IMR-90 (cell line): ENCODE measurements at regions not wholly inside any gene's neighbourhood (a gene's known extent, or its start where the extent isn't known, plus 50 kb on each side); places are given as distances from the start of the nearest gene placed in this dataset.

Experiments
- ATAC-seq: fragments of 200-7000 bp; cut with Tn5 transposase; 2 replicates; pipeline ENCODE4 v1.9.1; 2020; ENCODE audit warnings: low read depth, mild to moderate bottlenecking, moderate library complexity
- BruUV-seq: library from RNA; stranded (reverse); fragments of 400-500 nt; replicated peaks from 2 replicates; lab custom pipeline; 2021; lab: Mats Ljungman, UMichigan
- CTCF ChIA-PET: fragments of 300-600 bp; formaldehyde crosslinking; extraction: SDS; loops from one replicate; lab custom pipeline; 2021; ENCODE audit warnings: antibody characterized with exemption; lab: Yijun Ruan, JAX
- POLR2A ChIA-PET: fragments of 300-600 bp; sonication (Branson Sonifier 250); formaldehyde crosslinking; loops from one replicate; lab custom pipeline; 2022; ENCODE audit warnings: antibody characterized with exemption; ENCODE audit not compliant: unreplicated experiment; lab: Charles Lee
- DNase-seq: peaks from one replicate; pipeline ENCODE4 v3.0.0; 2013
- H2AFZ ChIP-seq: replicated peaks from 2 replicates; pipeline ENCODE3; 2013; ENCODE audit warnings: low read length, mild to moderate bottlenecking; ENCODE audit not compliant: poor library complexity
- H2AK5ac ChIP-seq: 2 replicates; pipeline ENCODE4 v1.6.1; 2013; ENCODE audit warnings: low read depth, low read length, inconsistent platforms
- H2AK9ac ChIP-seq: replicated peaks from 2 replicates; pipeline ENCODE3; 2013; ENCODE audit warnings: mild to moderate bottlenecking, low read depth, low read length, moderate library complexity; ENCODE audit not compliant: poor library complexity
- H2BK120ac ChIP-seq: 2 replicates; pipeline ENCODE4 v1.6.1; 2013; ENCODE audit warnings: low read depth, low read length, inconsistent platforms
- H2BK15ac ChIP-seq: 3 replicates; pipeline ENCODE4 v1.6.1; 2013; ENCODE audit warnings: low read depth, low read length, inconsistent platforms
- H2BK20ac ChIP-seq: 2 replicates; pipeline ENCODE4 v1.6.1; 2013; ENCODE audit warnings: low read depth, mild to moderate bottlenecking, inconsistent platforms, low read length, moderate library complexity
- H2BK5ac ChIP-seq: 2 replicates; pipeline ENCODE4 v1.6.1; 2013; ENCODE audit warnings: mild to moderate bottlenecking, low read depth, low read length, inconsistent platforms; ENCODE audit not compliant: poor library complexity, severe bottlenecking
- H3K14ac ChIP-seq: replicated peaks from 2 replicates; pipeline ENCODE4 v1.6.1; 2013; ENCODE audit warnings: low read depth, low read length, inconsistent platforms
- H3K18ac ChIP-seq: 2 replicates; pipeline ENCODE4 v1.6.1; 2013; ENCODE audit warnings: low read depth, low read length, control low read depth
- H3K23ac ChIP-seq: 2 replicates; pipeline ENCODE4 v1.6.1; 2013; ENCODE audit warnings: low read depth, low read length, inconsistent platforms
- H3K27ac ChIP-seq: 2 replicates; pipeline ENCODE4 v1.5.1; 2013; ENCODE audit warnings: mild to moderate bottlenecking, control low read depth, low read length; ENCODE audit not compliant: insufficient read depth
- H3K27me3 ChIP-seq: 2 replicates; pipeline ENCODE4 v1.6.1; 2013; ENCODE audit warnings: low read length; ENCODE audit not compliant: control insufficient read depth, insufficient read depth
- H3K36me3 ChIP-seq: 2 replicates; pipeline ENCODE4 v1.6.1; 2013; ENCODE audit warnings: low read length, mixed read lengths; ENCODE audit not compliant: control insufficient read depth, insufficient read depth
- H3K4ac ChIP-seq: 2 replicates; pipeline ENCODE4 v1.6.1; 2013; ENCODE audit warnings: low read depth, low read length, inconsistent platforms
- H3K4me1 ChIP-seq: 2 replicates; pipeline ENCODE4 v1.6.1; 2013; ENCODE audit warnings: low read length, mixed read lengths; ENCODE audit not compliant: control insufficient read depth, insufficient read depth
- H3K4me2 ChIP-seq: 2 replicates; pipeline ENCODE4 v1.6.1; 2013; ENCODE audit warnings: low read depth, mild to moderate bottlenecking, control low read depth, low read length, moderate library complexity
- H3K4me3 ChIP-seq: 2 replicates; pipeline ENCODE4 v1.5.1; 2013; ENCODE audit warnings: low read depth, mild to moderate bottlenecking, control low read depth, low read length, moderate library complexity; ENCODE audit not compliant: insufficient read depth
- H3K56ac ChIP-seq: 2 replicates; pipeline ENCODE4 v1.6.1; 2013; ENCODE audit warnings: low read length, inconsistent platforms; ENCODE audit not compliant: insufficient read depth; ENCODE audit errors: extremely low read depth
- H3K79me1 ChIP-seq, 2 experiments: 2 replicates each; pipeline ENCODE4 v1.6.1; 2013; ENCODE audit warnings: low read length in 2 of 2, inconsistent platforms in 1 of 2, low read depth in 1 of 2
- H3K9ac ChIP-seq: 2 replicates; pipeline ENCODE4 v1.6.1; 2013; ENCODE audit warnings: low read depth, low read length, control low read depth
- H3K9me1 ChIP-seq: 2 replicates; pipeline ENCODE4 v1.6.1; 2013; ENCODE audit warnings: low read length, inconsistent platforms; ENCODE audit not compliant: insufficient read depth
- H3K9me3 ChIP-seq: 2 replicates; pipeline ENCODE4 v1.6.1; 2013; ENCODE audit warnings: low read length; ENCODE audit not compliant: control insufficient read depth, insufficient read depth
- H4K20me1 ChIP-seq: 2 replicates; pipeline ENCODE4 v1.6.1; 2013; ENCODE audit warnings: low read length, inconsistent platforms; ENCODE audit not compliant: insufficient read depth
- H4K5ac ChIP-seq: 2 replicates; pipeline ENCODE4 v1.6.1; 2013; ENCODE audit warnings: mild to moderate bottlenecking, low read depth, low read length, control low read depth
- H4K8ac ChIP-seq, 2 experiments: 2 replicates each; pipeline ENCODE4 v1.6.1; 2013; ENCODE audit warnings: low read depth in 2 of 2, low read length in 2 of 2, control low read depth in 1 of 2, inconsistent platforms in 1 of 2
- H4K91ac ChIP-seq: 2 replicates; pipeline ENCODE4 v1.6.1; 2013; ENCODE audit warnings: low read depth, low read length, inconsistent platforms; ENCODE audit not compliant: insufficient read depth
- FOS ChIP-seq: fragments of 150-350 bp; IDR thresholded peaks from 2 replicates; pipeline ENCODE4 v1.6.1; 2016; ENCODE audit warnings: low read depth, low read length
- MAFK ChIP-seq: IDR thresholded peaks from 2 replicates; pipeline ENCODE4 v1.6.1; 2012; ENCODE audit warnings: low read depth, low read length, improper control_type of control experiment
- MXI1 ChIP-seq: IDR thresholded peaks from 2 replicates; pipeline ENCODE4 v1.6.1; 2012; ENCODE audit warnings: low read depth, mild to moderate bottlenecking, low read length, moderate library complexity, borderline replicate concordance
- NFE2L2 ChIP-seq: fragments of 150-350 bp; IDR thresholded peaks from 2 replicates; pipeline ENCODE4 v1.6.1; 2016; ENCODE audit warnings: low read depth, mild to moderate bottlenecking, low read length
- POLR2A ChIP-seq: IDR thresholded peaks from 2 replicates; pipeline ENCODE4 v1.6.1; 2012; ENCODE audit warnings: mild to moderate bottlenecking, low read depth, low read length
- WGBS, 2 experiments: methylation state at CpG; one replicate each; pipeline versions ENCODE4 v1.1.5 to v1.1.7; 2013; ENCODE audit warnings: missing lambda C conversion rate in 2 of 2; ENCODE audit not compliant: insufficient read length in 1 of 2; ENCODE audit errors: extremely low coverage in 2 of 2; 5-methylcytosine and 5-hydroxymethylcytosine counted together
- dilution Hi-C: fragments of 300-500 bp; cut with HindIII; formaldehyde crosslinking; loops from one replicate; pipeline ENCODE4 v1.14.3; 2018; ENCODE audit warnings: low sequenced_read_pairs; ENCODE audit not compliant: unreplicated experiment
- in situ Hi-C: fragments of 300-500 bp; cut with MboI; formaldehyde crosslinking; loops from 3 replicates; pipeline ENCODE4 v1.14.3; 2019; ENCODE audit warnings: low sequenced_read_pairs, inconsistent platforms, mixed read lengths
- intact Hi-C: fragments of 100-400 bp; cut with micrococcal nuclease; formaldehyde crosslinking; loops from 2 replicates; pipeline ENCODE4 v1.10.0; 2022
- TF ChIP-seq, protein P1 (sequence below): fragments of 150-350 bp; IDR thresholded peaks from 2 replicates; pipeline ENCODE4 v1.6.1; 2016; ENCODE audit warnings: low read depth, mild to moderate bottlenecking, low read length, moderate library complexity, borderline replicate concordance

DNA sequence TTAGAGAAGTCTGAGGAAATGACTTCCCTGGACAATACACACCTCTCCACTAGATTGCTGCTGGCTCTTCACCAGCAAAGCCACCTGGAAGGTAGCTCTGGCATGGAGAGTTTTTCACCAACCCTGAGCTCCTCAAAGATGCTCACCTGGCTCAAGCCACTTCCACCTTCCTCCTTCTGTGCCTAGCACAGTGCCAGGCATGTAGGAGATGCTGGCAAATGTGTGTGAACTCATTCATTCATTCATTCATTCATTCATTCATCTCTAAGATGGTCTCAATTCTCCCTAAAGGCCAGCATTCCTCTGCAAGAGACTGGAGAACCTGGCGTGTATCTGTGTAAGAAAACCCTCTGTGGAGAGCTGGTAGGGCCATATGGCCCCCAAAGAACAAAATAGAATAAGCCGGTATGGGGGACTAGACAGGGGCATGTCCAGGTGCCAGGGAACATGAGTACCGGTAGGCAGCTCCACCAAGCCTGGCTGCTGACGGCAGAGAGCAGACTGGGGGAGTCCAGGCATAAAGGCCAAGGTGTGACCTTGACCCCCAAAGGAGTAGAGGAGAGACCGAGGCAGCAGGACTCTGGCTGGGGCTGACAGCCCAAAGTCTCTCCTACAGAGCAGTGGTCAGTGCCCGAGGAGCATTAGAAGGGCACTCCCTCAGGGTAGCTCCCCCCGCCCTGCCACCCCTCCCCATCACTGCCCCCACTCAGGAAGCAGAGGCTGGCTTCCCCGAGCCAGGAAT lies 132.2 kb upstream of the TNRC6C start:
- Histone ChIP-seq H4K5ac (no peak overlapping the region), H2BK5ac (no peak overlapping the region), H3K56ac (no peak overlapping the region), H2BK120ac (no peak overlapping the region), H3K4me1 (peaks cover 9% of the 10 kb centered on the region), H3K79me1 (no peaks in the 10 kb centered on the region), H4K8ac (no peak overlapping the region), H3K4me3 (no peak overlapping the region), H2AK5ac (no peak overlapping the region), H2BK15ac (no peak overlapping the region), H2AFZ (no peak overlapping the region), H2BK20ac (no peak overlapping the region), H3K9me1 (no peaks in the 10 kb centered on the region; the same call in 1 of the 2 replicates), H3K9me3 (no peaks in the 10 kb centered on the region), H3K14ac (no peak overlapping the region), H4K20me1 (no peaks in the 10 kb centered on the region; the same call in 1 of the 2 replicates), H3K27me3 (peaks cover 22% of the 10 kb centered on the region), H3K36me3 (no peaks in the 10 kb centered on the region), H3K9ac (no peak overlapping the region), H3K23ac (no peak overlapping the region), H3K4me2 (no peak overlapping the region), H3K27ac (no peak overlapping the region), H3K18ac (no peak overlapping the region), H2AK9ac (no peak overlapping the region), H4K91ac (no peak overlapping the region), H3K4ac (no peak overlapping the region)
- ChIA-PET POLR2A (no interaction called here), CTCF (no interaction called here)
- dilution Hi-C loops (no loop called here), in situ Hi-C loops (no loop called here), intact Hi-C loops (no loop called here)
- no peak for DNase-seq
- BruUV-seq = no TSS peak
- WGBS, 2 experiments = 80% methylated on average over 3 of the region's 8 CpGs; no CpG with 5 or more reads in 1 of the 2 experiments
- TF ChIP-seq MAFK (no peak), MXI1 (no peak), POLR2A (no peak), FOS (no peak), NFE2L2 (no peak)
- TF ChIP-seq, protein P1, sequence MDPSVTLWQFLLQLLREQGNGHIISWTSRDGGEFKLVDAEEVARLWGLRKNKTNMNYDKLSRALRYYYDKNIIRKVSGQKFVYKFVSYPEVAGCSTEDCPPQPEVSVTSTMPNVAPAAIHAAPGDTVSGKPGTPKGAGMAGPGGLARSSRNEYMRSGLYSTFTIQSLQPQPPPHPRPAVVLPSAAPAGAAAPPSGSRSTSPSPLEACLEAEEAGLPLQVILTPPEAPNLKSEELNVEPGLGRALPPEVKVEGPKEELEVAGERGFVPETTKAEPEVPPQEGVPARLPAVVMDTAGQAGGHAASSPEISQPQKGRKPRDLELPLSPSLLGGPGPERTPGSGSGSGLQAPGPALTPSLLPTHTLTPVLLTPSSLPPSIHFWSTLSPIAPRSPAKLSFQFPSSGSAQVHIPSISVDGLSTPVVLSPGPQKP = no peak
- no peak for ATAC-seq
